Karpas-422 (cell line): ENCODE measurements at regions not wholly inside any gene's neighbourhood (a gene's known extent, or its start where the extent isn't known, plus 50 kb on each side); places are given as distances from the start of the nearest gene placed in this dataset.

ENCODE experiments used
- DNase-seq: peaks from one replicate; pipeline ENCODE4 v3.0.0-alpha.2; 2015
- H2AFZ ChIP-seq: fragments of 200-600 bp; sonication (generic); 2 replicates; pipeline ENCODE4 v1.6.1; 2014; ENCODE audit warnings: antibody characterized with exemption, low read length, mixed read lengths
- H3K27ac ChIP-seq: fragments of 200-600 bp; sonication (generic); 2 replicates; pipeline ENCODE4 v1.5.1; 2014; ENCODE audit warnings: mild to moderate bottlenecking, low read length, moderate library complexity
- H3K27me3 ChIP-seq: fragments of 200-600 bp; sonication (generic); 2 replicates; pipeline ENCODE4 v1.6.1; 2014; ENCODE audit warnings: low read length, mixed read lengths
- H3K36me3 ChIP-seq: fragments of 200-600 bp; sonication (generic); 2 replicates; pipeline ENCODE4 v1.6.1; 2014; ENCODE audit warnings: low read length, mixed read lengths; ENCODE audit not compliant: insufficient read depth
- H3K4me1 ChIP-seq: fragments of 200-600 bp; sonication (generic); 2 replicates; pipeline ENCODE4 v1.6.1; 2014; ENCODE audit warnings: mild to moderate bottlenecking, low read length, mixed read lengths
- H3K4me2 ChIP-seq: fragments of 200-600 bp; sonication (generic); 2 replicates; pipeline ENCODE4 v1.6.1; 2014; ENCODE audit warnings: low read length, low read depth, mild to moderate bottlenecking; ENCODE audit not compliant: poor library complexity, severe bottlenecking
- H3K4me3 ChIP-seq: fragments of 200-600 bp; sonication (generic); 2 replicates; pipeline ENCODE4 v1.5.1; 2014; ENCODE audit warnings: mild to moderate bottlenecking, antibody characterized with exemption, low read length, mixed read lengths
- H3K79me2 ChIP-seq: fragments of 200-600 bp; sonication (generic); 2 replicates; pipeline ENCODE4 v1.6.1; 2014; ENCODE audit warnings: mild to moderate bottlenecking, low read length, mixed read lengths
- H3K9ac ChIP-seq: fragments of 200-600 bp; sonication (generic); 2 replicates; pipeline ENCODE4 v1.6.0; 2014; ENCODE audit warnings: low read length
- H3K9me2 ChIP-seq: fragments of 200-600 bp; sonication (generic), shearing (Covaris generic); replicated peaks from 2 replicates; pipeline ENCODE4 v1.6.0; 2014; ENCODE audit warnings: mild to moderate bottlenecking, low read length, moderate library complexity; ENCODE audit not compliant: insufficient read depth
- H3K9me3 ChIP-seq: fragments of 300-700, 200-600 bp; sonication (generic); 2 replicates; pipeline ENCODE4 v1.6.1; 2014; ENCODE audit warnings: low read length, mixed read lengths
- H4K20me1 ChIP-seq: fragments of 200-600 bp; sonication (generic); 2 replicates; pipeline ENCODE4 v1.6.1; 2014; ENCODE audit warnings: mild to moderate bottlenecking, antibody characterized with exemption, low read length, low read depth; ENCODE audit not compliant: insufficient read depth

DNA sequence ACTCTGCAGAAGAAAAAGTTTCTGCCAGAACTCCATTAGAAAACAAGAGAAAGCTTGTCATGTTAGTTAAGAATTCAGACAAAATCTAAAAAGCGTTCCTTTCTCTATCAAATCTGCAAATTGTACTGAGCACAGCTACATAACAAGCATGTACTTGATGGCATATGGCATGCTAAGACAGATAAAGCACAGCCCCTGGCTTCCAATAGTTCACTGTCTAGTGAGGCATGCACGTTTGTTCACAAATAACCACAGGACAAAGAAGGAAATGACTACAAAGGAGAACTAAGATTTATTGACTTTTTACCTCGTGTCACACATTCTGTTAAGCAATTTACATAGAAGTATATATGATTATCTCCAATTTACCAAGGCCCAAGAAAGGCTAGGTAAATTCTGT, 518.2 kb upstream of the TLE4 start:
- Histone ChIP-seq H3K9ac (no peak overlapping the region), H3K4me3 (no peak overlapping the region), H3K9me2 (no peaks in the 10 kb centered on the region), H3K4me2 (no peak overlapping the region), H3K36me3 (no peaks in the 10 kb centered on the region), H3K27ac (no peak overlapping the region), H2AFZ (no peak overlapping the region), H4K20me1 (no peaks in the 10 kb centered on the region), H3K4me1 (no peaks in the 10 kb centered on the region), H3K27me3 (no peaks in the 10 kb centered on the region), H3K9me3 (no peaks in the 10 kb centered on the region), H3K79me2 (no peaks in the 10 kb centered on the region)
- no peak for DNase-seq

- no peaks in the 10 kb centered on the region for H3K9me3 ChIP-seq
- H3K4me1 ChIP-seq = no peaks in the 10 kb centered on the region
- H3K36me3 ChIP-seq = no peaks in the 10 kb centered on the region
- no peak overlapping the region for H3K4me3 ChIP-seq
- DNase-seq = no peak
- H3K27me3 ChIP-seq = no peaks in the 10 kb centered on the region
- H3K27ac ChIP-seq = no peak overlapping the region
- H4K20me1 ChIP-seq = no peaks in the 10 kb centered on the region
- H3K4me2 ChIP-seq = no peak overlapping the region
- H3K79me2 ChIP-seq = no peaks in the 10 kb centered on the region
- no peak overlapping the region for H2AFZ ChIP-seq
- H3K9me2 ChIP-seq = no peaks in the 10 kb centered on the region
- H3K9ac ChIP-seq = no peak overlapping the region
Observed at GRCh38 chr9:79054500-79054899, 517.3 kb upstream of the TLE4 start.

DNA sequence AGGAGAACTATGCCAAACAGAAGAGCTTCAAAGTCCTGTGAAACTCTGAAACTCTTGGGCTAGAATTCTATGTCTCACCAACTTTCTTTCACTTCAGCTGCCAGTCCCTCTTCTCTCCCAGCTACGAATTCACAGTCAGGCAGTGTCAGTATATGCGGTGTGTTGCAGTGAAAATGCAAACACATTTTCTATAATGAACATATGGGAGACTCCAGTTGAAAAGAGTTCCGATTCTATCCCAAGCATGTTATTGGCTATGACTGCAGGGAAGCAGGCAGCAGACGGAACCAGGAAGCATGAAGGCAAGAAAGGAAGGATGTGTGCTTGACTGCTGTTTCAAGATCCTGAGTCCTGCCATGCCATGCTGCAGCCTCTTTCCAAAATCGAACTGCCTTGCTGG, 515.7 kb upstream of the TLE4 start:
- no peak overlapping the region for H3K4me2 ChIP-seq
- no peaks in the 10 kb centered on the region for H3K79me2 ChIP-seq
- H3K4me3 ChIP-seq = no peak overlapping the region
- no peaks in the 10 kb centered on the region for H3K4me1 ChIP-seq
- no peaks in the 10 kb centered on the region for H3K27me3 ChIP-seq
- H3K36me3 ChIP-seq = no peaks in the 10 kb centered on the region
- no peaks in the 10 kb centered on the region for H4K20me1 ChIP-seq
- H3K9me2 ChIP-seq = no peaks in the 10 kb centered on the region
- no peak overlapping the region for H3K27ac ChIP-seq
- no peaks in the 10 kb centered on the region for H3K9me3 ChIP-seq
- H2AFZ ChIP-seq = no peak overlapping the region
- no peak for DNase-seq
- H3K9ac ChIP-seq = no peak overlapping the region

GRCh38 chr9:79057576-79057975, 514.2 kb upstream of the TLE4 start:
- no peaks in the 10 kb centered on the region for H3K36me3 ChIP-seq
- no peak overlapping the region for H3K27ac ChIP-seq
- H3K9me3 ChIP-seq = no peaks in the 10 kb centered on the region
- DNase-seq = no peak
- H3K9ac ChIP-seq = no peak overlapping the region
- no peak overlapping the region for H2AFZ ChIP-seq
- no peaks in the 10 kb centered on the region for H3K4me1 ChIP-seq
- no peaks in the 10 kb centered on the region for H4K20me1 ChIP-seq
- H3K9me2 ChIP-seq = no peaks in the 10 kb centered on the region
- H3K27me3 ChIP-seq = no peaks in the 10 kb centered on the region
- H3K79me2 ChIP-seq = no peaks in the 10 kb centered on the region
- H3K4me2 ChIP-seq = no peak overlapping the region
- H3K4me3 ChIP-seq = no peak overlapping the region

DNA sequence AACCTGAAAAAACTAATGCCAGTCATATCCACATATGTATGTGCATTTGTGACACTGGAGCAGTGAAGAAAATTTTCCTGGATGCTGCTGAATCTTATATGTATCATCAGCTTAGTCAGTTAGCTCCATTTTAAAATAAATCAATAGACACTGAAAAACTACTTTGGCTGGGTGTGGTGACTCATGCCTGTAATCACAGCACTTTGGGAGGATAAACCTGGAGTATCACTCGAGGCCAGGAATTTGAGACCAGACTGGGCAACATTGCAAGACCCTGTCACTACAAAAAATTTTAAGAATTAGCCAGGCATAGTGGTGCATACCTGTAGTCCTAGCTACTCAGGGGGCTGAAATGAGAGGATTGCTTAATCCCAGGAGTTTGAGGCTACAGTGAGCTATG, 511.0 kb upstream of the TLE4 start:
- Histone ChIP-seq H3K36me3 (no peaks in the 10 kb centered on the region), H3K4me1 (no peaks in the 10 kb centered on the region), H3K4me2 (no peak overlapping the region), H3K9me2 (no peaks in the 10 kb centered on the region), H3K9me3 (no peaks in the 10 kb centered on the region), H3K9ac (no peak overlapping the region), H3K27me3 (no peaks in the 10 kb centered on the region), H4K20me1 (no peaks in the 10 kb centered on the region), H3K27ac (no peak overlapping the region), H3K4me3 (no peak overlapping the region), H2AFZ (no peak overlapping the region), H3K79me2 (no peaks in the 10 kb centered on the region)
- DNase-seq = no peak

DNA sequence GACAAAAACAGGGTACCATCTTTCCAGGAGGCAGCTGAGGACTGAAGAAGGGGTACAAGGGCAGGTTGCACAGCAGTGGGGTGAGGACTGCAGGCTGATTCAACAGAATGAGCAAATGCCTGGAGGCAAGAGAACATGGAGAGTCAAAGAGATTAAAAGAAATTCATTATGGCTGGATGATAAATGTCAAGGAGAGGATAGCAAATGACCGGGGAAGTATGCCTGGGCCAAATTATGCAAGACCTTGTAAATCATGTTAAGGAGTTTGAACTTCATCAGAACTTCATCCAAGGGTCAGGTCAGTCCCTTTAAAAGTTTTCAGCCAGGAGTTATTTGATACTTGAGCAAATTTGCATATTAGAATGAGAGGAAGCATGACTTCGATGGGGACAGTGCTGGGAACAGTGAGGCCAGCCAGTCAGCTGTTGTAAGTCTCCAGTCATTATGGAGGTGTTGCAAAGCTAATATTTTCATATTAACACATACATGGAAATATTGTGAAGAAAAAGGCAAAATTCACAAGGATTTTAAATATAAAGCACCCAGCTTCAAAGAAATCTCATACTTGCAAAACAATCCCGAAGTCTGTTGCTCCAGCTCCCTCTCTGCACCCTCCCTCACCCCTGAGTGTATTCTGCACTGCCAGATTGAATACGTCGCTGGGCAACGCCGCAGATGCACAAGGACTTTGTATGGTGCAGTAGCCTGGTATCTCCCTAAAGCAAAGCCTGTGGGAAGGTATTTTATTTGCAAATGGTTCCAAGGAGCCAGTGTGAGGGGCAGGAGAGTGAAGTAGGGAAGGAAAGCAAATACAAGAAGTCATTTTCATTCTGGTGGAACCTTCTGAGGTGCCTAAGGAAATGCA, 509.8 kb upstream of the TLE4 start:
- no peak for DNase-seq
- H3K4me1 ChIP-seq = no peaks in the 10 kb centered on the region
- no peaks in the 10 kb centered on the region for H3K27me3 ChIP-seq

DNA sequence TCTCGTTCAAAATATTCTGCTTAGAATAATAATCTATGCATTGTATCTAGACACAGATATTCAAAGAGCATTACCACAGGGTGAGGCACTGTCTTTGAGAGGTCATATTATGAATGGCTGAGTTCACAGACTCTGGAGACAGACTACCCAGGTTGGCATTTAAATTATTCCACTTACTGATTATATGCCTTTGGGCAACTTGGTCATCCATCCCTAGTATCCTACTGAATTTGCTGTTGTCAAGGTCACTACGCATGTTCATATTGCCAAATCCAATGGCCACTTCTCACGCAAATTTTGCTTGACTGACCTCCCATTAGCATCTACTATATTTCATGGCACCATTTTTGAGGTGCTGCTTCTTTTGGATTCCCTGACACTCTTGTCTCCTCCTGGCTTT, 498.6 kb upstream of the TLE4 start:
- no peaks in the 10 kb centered on the region for H3K27me3 ChIP-seq
- H3K4me3 ChIP-seq = no peak overlapping the region
- H3K4me1 ChIP-seq = no peaks in the 10 kb centered on the region
- H4K20me1 ChIP-seq = no peaks in the 10 kb centered on the region
- no peak for DNase-seq
- no peak overlapping the region for H3K9ac ChIP-seq
- no peaks in the 10 kb centered on the region for H3K79me2 ChIP-seq
- no peaks in the 10 kb centered on the region for H3K9me2 ChIP-seq
- H3K4me2 ChIP-seq = no peak overlapping the region
- H3K9me3 ChIP-seq = no peaks in the 10 kb centered on the region
- H3K27ac ChIP-seq = no peak overlapping the region
- no peak overlapping the region for H2AFZ ChIP-seq
- H3K36me3 ChIP-seq = no peaks in the 10 kb centered on the region

More for the DNA sequence above, 509.8 kb upstream of the TLE4 start:
- H3K36me3 ChIP-seq = no peaks in the 10 kb centered on the region
- H4K20me1 ChIP-seq = no peaks in the 10 kb centered on the region
- H3K4me3 ChIP-seq = no peak overlapping the region
- H3K4me2 ChIP-seq = no peak overlapping the region
- no peaks in the 10 kb centered on the region for H3K9me2 ChIP-seq
- H2AFZ ChIP-seq = no peak overlapping the region
- H3K9ac ChIP-seq = no peak overlapping the region
- H3K27ac ChIP-seq = no peak overlapping the region
- H3K79me2 ChIP-seq = no peaks in the 10 kb centered on the region
- H3K9me3 ChIP-seq = no peaks in the 10 kb centered on the region

DNA sequence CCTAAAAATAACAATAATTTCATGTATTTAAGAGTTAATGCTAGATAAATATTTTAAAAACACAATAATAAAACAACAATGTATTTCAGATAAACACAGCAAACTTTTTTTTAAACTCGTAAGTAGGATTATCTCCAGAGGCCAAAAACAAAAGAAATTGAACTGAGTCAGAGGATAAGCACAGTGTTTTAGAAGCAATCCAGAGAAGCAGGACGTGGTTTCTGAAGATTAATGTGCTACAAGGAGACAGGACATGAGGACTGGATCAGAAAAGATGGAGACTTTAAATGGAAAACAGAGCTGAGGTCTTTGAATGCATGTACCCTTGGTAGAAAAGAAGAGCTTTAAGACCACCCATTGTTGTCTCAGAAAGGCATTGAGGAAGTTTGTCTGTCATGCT, 491.2 kb upstream of the TLE4 start:
- Histone ChIP-seq H3K9me2 (no peaks in the 10 kb centered on the region), H3K4me3 (no peak overlapping the region), H3K9me3 (no peaks in the 10 kb centered on the region), H3K9ac (no peak overlapping the region), H3K4me2 (no peak overlapping the region), H3K27ac (no peak overlapping the region), H3K79me2 (no peaks in the 10 kb centered on the region), H4K20me1 (no peaks in the 10 kb centered on the region), H3K36me3 (no peaks in the 10 kb centered on the region), H3K27me3 (no peaks in the 10 kb centered on the region), H2AFZ (no peak overlapping the region), H3K4me1 (no peaks in the 10 kb centered on the region)
- no peak for DNase-seq
